RWPE2 (cell line): ENCODE measurements at regions not wholly inside any gene's neighbourhood (a gene's known extent, or its start where the extent isn't known, plus 50 kb on each side); places are given as distances from the start of the nearest gene placed in this dataset.

Source experiments
- ATAC-seq: fragments of 200-7000 bp; cut with Tn5 transposase; 3 replicates; pipeline ENCODE4 v1.9.1; 2021; ENCODE audit warnings: low read depth
- DNase-seq: peaks from one replicate; pipeline ENCODE4 v3.0.0-alpha.2; 2020; ENCODE audit warnings: low spot score
- H3K27ac ChIP-seq: fragments of 450-650 bp; 2 replicates; pipeline ENCODE4 v1.5.1; 2017; ENCODE audit warnings: mild to moderate bottlenecking; ENCODE audit not compliant: poor library complexity, severe bottlenecking
- H3K27me3 ChIP-seq: fragments of 250-450 bp; sonication (Bioruptor Pico); 2 replicates; pipeline ENCODE4 v1.5.1; 2021; ENCODE audit warnings: mild to moderate bottlenecking, moderate library complexity; ENCODE audit not compliant: insufficient read depth, poor library complexity, severe bottlenecking
- H3K36me3 ChIP-seq: fragments of 250-450 bp; sonication (Bioruptor Pico); 2 replicates; pipeline ENCODE4 v1.5.1; 2020; ENCODE audit warnings: low read depth, mild to moderate bottlenecking, moderate library complexity
- H3K4me1 ChIP-seq: fragments of 250-450 bp; sonication (Bioruptor Pico); 2 replicates; pipeline ENCODE4 v1.5.1; 2021; ENCODE audit warnings: mild to moderate bottlenecking, moderate library complexity; ENCODE audit not compliant: insufficient read depth, poor library complexity, severe bottlenecking
- H3K4me3 ChIP-seq: fragments of 250-450 bp; sonication (Bioruptor Pico); 2 replicates; pipeline ENCODE4 v1.5.1; 2021; ENCODE audit warnings: mild to moderate bottlenecking, moderate library complexity; ENCODE audit not compliant: severe bottlenecking
- H3K9me3 ChIP-seq: fragments of 250-450 bp; sonication (Bioruptor Pico); 2 replicates; pipeline ENCODE4 v1.5.1; 2021; ENCODE audit warnings: mild to moderate bottlenecking, moderate library complexity; ENCODE audit not compliant: severe bottlenecking
- TF ChIP-seq, protein P1 (sequence below): fragments of 450-650 bp; IDR thresholded peaks from one replicate; pipeline ENCODE4 v1.5.1; 2017; ENCODE audit warnings: mild to moderate bottlenecking, moderate library complexity; ENCODE audit not compliant: poor library complexity, severe bottlenecking

DNA sequence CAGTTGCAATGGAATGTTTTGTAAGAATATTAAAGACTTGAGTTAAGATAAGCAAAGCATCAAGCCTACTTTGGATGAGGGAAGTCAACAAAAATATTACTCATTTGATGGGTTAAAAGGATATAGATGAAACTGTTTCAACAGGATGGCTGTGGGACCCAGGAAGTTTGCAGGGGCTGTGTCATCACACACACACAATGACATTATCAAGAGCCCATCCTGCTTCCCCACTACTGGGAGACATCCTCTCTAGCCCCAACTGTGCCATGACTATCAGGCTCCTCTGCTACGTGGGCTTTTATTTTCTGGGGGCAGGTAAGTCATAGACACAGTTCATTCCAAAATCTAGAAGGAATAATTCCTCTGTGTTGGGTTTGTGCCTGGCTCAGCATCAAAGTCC is 78.8 kb upstream of the PRSS1 start:
- no peak overlapping the region for H3K4me3 ChIP-seq
- H3K9me3 ChIP-seq = no peaks in the 10 kb centered on the region
- H3K4me1 ChIP-seq = no peaks in the 10 kb centered on the region
- H3K27ac ChIP-seq = no peak overlapping the region
- H3K27me3 ChIP-seq = no peaks in the 10 kb centered on the region
- H3K36me3 ChIP-seq = no peaks in the 10 kb centered on the region
- DNase-seq = no peak
- ATAC-seq = no peak
- TF ChIP-seq, protein P1, sequence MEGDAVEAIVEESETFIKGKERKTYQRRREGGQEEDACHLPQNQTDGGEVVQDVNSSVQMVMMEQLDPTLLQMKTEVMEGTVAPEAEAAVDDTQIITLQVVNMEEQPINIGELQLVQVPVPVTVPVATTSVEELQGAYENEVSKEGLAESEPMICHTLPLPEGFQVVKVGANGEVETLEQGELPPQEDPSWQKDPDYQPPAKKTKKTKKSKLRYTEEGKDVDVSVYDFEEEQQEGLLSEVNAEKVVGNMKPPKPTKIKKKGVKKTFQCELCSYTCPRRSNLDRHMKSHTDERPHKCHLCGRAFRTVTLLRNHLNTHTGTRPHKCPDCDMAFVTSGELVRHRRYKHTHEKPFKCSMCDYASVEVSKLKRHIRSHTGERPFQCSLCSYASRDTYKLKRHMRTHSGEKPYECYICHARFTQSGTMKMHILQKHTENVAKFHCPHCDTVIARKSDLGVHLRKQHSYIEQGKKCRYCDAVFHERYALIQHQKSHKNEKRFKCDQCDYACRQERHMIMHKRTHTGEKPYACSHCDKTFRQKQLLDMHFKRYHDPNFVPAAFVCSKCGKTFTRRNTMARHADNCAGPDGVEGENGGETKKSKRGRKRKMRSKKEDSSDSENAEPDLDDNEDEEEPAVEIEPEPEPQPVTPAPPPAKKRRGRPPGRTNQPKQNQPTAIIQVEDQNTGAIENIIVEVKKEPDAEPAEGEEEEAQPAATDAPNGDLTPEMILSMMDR = no peak

DNA sequence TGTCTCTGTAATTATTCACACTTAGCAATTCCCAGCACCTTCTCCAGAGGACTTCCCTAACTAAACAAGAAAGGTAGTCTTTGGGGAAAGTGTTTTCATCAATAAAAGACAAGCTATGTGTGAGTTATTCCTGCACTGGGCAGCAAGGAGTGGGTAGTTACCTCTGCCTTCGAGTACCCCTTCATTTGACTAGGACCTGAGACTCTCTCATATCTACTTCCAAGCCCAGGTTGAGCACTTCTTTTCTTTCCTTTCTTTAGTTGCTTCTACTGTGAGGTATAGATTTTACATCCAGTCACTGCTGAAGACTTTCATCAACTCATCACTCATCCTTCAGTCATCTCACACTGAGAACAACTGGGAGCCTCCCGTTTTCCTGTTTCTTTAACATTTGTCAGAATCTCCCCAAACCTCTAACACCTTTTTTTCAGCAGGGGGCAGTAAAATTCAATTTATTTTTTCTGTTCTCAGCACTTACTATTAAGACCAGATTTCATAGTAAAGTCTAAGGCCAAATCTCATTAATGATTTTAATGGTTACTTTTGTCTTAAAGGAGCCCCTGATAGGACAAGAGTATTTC is 80.1 kb upstream of the PRSS1 start:
- H3K36me3 ChIP-seq = no peaks in the 10 kb centered on the region
- no peaks in the 10 kb centered on the region for H3K9me3 ChIP-seq
- ATAC-seq = no peak
- TF ChIP-seq, protein P1 = no peak
- no peak overlapping the region for H3K4me3 ChIP-seq
- no peak for DNase-seq
- H3K4me1 ChIP-seq = no peaks in the 10 kb centered on the region
- no peaks in the 10 kb centered on the region for H3K27me3 ChIP-seq
- no peak overlapping the region for H3K27ac ChIP-seq

DNA sequence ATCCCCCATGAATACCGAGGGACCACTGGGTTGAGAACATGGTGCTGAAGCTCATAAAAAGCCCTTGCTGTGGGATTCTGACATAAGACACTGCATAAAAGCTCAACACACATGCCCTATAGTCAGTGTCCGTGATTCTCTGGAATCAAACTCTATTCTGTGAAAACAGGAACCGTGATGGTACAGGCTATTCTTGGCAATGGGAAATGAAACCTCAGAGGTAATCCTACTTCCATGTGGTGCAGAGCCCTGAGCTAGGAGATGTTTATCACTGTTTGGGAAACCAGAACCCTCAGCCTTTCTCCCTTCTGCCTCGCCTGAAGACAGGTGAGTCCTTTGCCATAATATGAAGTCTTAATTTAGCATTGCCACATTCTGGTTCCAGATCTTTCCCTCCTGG is 80.8 kb upstream of the PRSS1 start:
- Histone ChIP-seq H3K27ac (no peak overlapping the region), H3K4me3 (no peak overlapping the region), H3K27me3 (no peaks in the 10 kb centered on the region), H3K4me1 (no peaks in the 10 kb centered on the region), H3K36me3 (no peaks in the 10 kb centered on the region), H3K9me3 (no peaks in the 10 kb centered on the region)
- no peak for ATAC-seq
- TF ChIP-seq, protein P1 = no peak
- DNase-seq = no peak

DNA sequence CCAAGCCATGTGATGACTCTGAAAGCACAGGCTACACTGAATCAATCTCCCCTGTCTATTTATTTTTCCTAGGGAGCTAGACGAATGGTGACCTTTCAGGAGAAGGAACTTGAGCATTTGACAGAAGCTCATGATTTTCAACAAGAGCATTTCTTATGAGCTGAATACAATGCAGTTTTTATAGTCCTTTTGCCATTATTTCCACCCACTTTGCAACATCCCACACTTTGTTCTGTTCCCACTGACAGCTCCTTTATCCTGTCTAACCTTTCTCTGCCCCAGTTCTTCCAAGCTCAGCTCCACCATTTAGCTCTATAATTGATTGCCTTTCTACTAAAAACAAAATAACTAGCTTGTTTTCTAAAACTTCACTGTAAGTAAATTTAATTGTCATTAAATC is 91.9 kb upstream of the PRSS1 start:
- ATAC-seq = no peak

DNA sequence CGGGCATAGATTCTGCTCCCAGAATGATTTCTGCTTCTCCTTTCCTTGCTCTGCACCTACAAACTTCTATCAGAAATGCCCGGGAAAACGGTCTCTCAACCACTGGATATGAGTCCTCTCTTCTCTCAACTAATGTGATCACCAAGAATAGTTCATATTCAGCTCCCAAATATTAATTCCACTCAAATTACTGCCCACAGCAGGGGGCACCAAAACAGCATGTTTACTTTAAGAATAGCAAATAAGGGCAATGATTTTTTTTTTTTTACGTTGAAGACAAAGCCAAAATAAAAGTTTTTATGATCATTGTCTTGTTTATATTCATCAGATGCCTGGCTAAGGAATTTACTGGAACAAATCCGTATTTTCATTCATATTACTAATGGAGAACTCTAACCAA is 94.9 kb upstream of the PRSS1 start:
- no peaks in the 10 kb centered on the region for H3K36me3 ChIP-seq
- H3K9me3 ChIP-seq = no peaks in the 10 kb centered on the region
- no peaks in the 10 kb centered on the region for H3K4me1 ChIP-seq
- DNase-seq (no peak), ATAC-seq (no peak)
- TF ChIP-seq, protein P1 = no peak
- peaks cover 3% of the 10 kb centered on the region for H3K27me3 ChIP-seq
- no peak overlapping the region for H3K27ac ChIP-seq
- H3K4me3 ChIP-seq = no peak overlapping the region

More for the DNA sequence above, 91.9 kb upstream of the PRSS1 start:
- no peak for DNase-seq
- no peaks in the 10 kb centered on the region for H3K4me1 ChIP-seq
- no peaks in the 10 kb centered on the region for H3K27me3 ChIP-seq
- no peak overlapping the region for H3K4me3 ChIP-seq
- no peaks in the 10 kb centered on the region for H3K36me3 ChIP-seq
- H3K27ac ChIP-seq = no peak overlapping the region
- H3K9me3 ChIP-seq = no peaks in the 10 kb centered on the region
- TF ChIP-seq, protein P1 = no peak
